Activated CD4-positive, alpha-beta T cell treated with anti-CD3 and anti-CD28 coated beads for 36 hours (primary cell): ENCODE measurements at regions not wholly inside any gene's neighbourhood (a gene's known extent, or its start where the extent isn't known, plus 50 kb on each side); places are given as distances from the start of the nearest gene placed in this dataset.

ENCODE experiments used
- ATAC-seq: fragments of 200-7000 bp; cut with Tn5 transposase; one replicate; pipeline ENCODE4 v1.10.0; 2021; ENCODE audit warnings: mild to moderate bottlenecking, moderate library complexity
- CTCF ChIA-PET: fragments of 350-600 bp; sonication (Branson Sonifier 250); formaldehyde crosslinking; loops from one replicate; lab custom pipeline; 2021; ENCODE audit warnings: antibody characterized with exemption; lab: Charles Lee
- POLR2A ChIA-PET: fragments of 350-600 bp; sonication (Branson Sonifier 250); formaldehyde crosslinking; loops from one replicate; lab custom pipeline; 2021; ENCODE audit warnings: antibody characterized with exemption, inconsistent platforms; lab: Charles Lee
- DNase-seq: peaks from one replicate; pipeline ENCODE4 v3.0.0-alpha.2; 2020
- H3K27ac Mint-ChIP-seq: one replicate; pipeline ENCODE4 v1.8.0; 2021; ENCODE audit warnings: mixed read lengths
- H3K27me3 Mint-ChIP-seq: one replicate; pipeline ENCODE4 v1.8.0; 2021; ENCODE audit warnings: mixed read lengths
- H3K36me3 Mint-ChIP-seq: one replicate; pipeline ENCODE4 v1.8.0; 2021; ENCODE audit warnings: low read depth, mixed read lengths
- H3K4me1 Mint-ChIP-seq: one replicate; pipeline ENCODE4 v1.8.0; 2021; ENCODE audit warnings: mixed read lengths
- H3K4me3 Mint-ChIP-seq: one replicate; pipeline ENCODE4 v1.8.0; 2021; ENCODE audit warnings: mild to moderate bottlenecking, moderate library complexity, mixed read lengths
- H3K9me3 Mint-ChIP-seq: one replicate; pipeline ENCODE4 v1.8.0; 2021; ENCODE audit warnings: low read depth, mixed read lengths
- intact Hi-C, 2 experiments: fragments of 100-400 bp; cut with DNase I in 1 of 2; cut with micrococcal nuclease in 1 of 2; formaldehyde crosslinking; loops; one replicate each; pipeline versions ENCODE4 v1.14.2 to v1.15.1; 2022 to 2024; cut with DNase I, micrococcal nuclease

GRCh38 chr22:49418943-49419342, 408.7 kb downstream of the BRD1 start:
- Mint-ChIP-seq H3K4me1 (no peaks in the 10 kb centered on the region), H3K9me3 (peaks cover 8% of the 10 kb centered on the region), H3K27ac (no peak overlapping the region), H3K27me3 (peaks cover 5% of the 10 kb centered on the region), H3K36me3 (no peaks in the 10 kb centered on the region), H3K4me3 (no peak overlapping the region)
- ChIA-PET POLR2A (no interaction called here), CTCF (no interaction called here)
- intact Hi-C loops, result no loop called here
- DNase-seq, result no peak
- ATAC-seq, result no peak

- peaks cover 5% of the 10 kb centered on the region for H3K27me3 Mint-ChIP-seq
- ATAC-seq (no peak), DNase-seq (no peak)
- H3K9me3 Mint-ChIP-seq, result peaks cover 8% of the 10 kb centered on the region
- H3K4me3 Mint-ChIP-seq, result no peak overlapping the region
- H3K27ac Mint-ChIP-seq, result no peak overlapping the region
- intact Hi-C loops, result no loop called here
- H3K36me3 Mint-ChIP-seq, result no peaks in the 10 kb centered on the region
- CTCF ChIA-PET, result interaction anchor here (0.6 kb wide), 1 partner anchor 443 kb away, joined by 3 read pairs; no protein-coding TSS in a partner anchor
- POLR2A ChIA-PET, result no interaction called here
- no peaks in the 10 kb centered on the region for H3K4me1 Mint-ChIP-seq
These were observed 409.3 kb downstream of the BRD1 start for GRCh38 chr22:49418341-49418894.

GRCh38 chr22:49417833-49418232, 409.8 kb downstream of the BRD1 start:
- H3K4me3 Mint-ChIP-seq, result no peak overlapping the region

GRCh38 chr22:49417326-49417725, 410.3 kb downstream of the BRD1 start:
- H3K27me3 Mint-ChIP-seq, result peaks cover 5% of the 10 kb centered on the region
- no peak for ATAC-seq
- CTCF ChIA-PET, result no interaction called here
- POLR2A ChIA-PET, result no interaction called here
- peaks cover 8% of the 10 kb centered on the region for H3K9me3 Mint-ChIP-seq
- H3K27ac Mint-ChIP-seq, result no peak overlapping the region
- intact Hi-C loops, result no loop called here
- H3K4me3 Mint-ChIP-seq, result no peak overlapping the region
- no peak for DNase-seq
- H3K36me3 Mint-ChIP-seq, result no peaks in the 10 kb centered on the region
- no peaks in the 10 kb centered on the region for H3K4me1 Mint-ChIP-seq

More at GRCh38 chr22:49417833-49418232, 409.8 kb downstream of the BRD1 start:
- no peaks in the 10 kb centered on the region for H3K36me3 Mint-ChIP-seq
- DNase-seq, result no peak
- no peak for ATAC-seq
- peaks cover 8% of the 10 kb centered on the region for H3K9me3 Mint-ChIP-seq
- H3K4me1 Mint-ChIP-seq, result no peaks in the 10 kb centered on the region
- no peak overlapping the region for H3K27ac Mint-ChIP-seq
- peaks cover 5% of the 10 kb centered on the region for H3K27me3 Mint-ChIP-seq
- CTCF ChIA-PET, result interaction anchor here (0.6 kb wide), 1 partner anchor 442 kb away, joined by 3 read pairs; no protein-coding TSS in a partner anchor
- POLR2A ChIA-PET, result no interaction called here
- intact Hi-C loops, result no loop called here

GRCh38 chr22:49415151-49415951, 412.3 kb downstream of the BRD1 start:
- POLR2A ChIA-PET, result no interaction called here

GRCh38 chr22:49413551-49413950, 414.1 kb downstream of the BRD1 start:
- H3K9me3 Mint-ChIP-seq, result peaks cover 6% of the 10 kb centered on the region
- ATAC-seq (no peak), DNase-seq (no peak)
- H3K36me3 Mint-ChIP-seq, result no peaks in the 10 kb centered on the region
- intact Hi-C loops, result no loop called here
- ChIA-PET CTCF (interaction anchor here (0.7 kb wide), 2 partner anchors 15 to 290 kb away, joined by 3 read pairs; no protein-coding TSS in a partner anchor), POLR2A (no interaction called here)
- peaks cover 7% of the 10 kb centered on the region for H3K27me3 Mint-ChIP-seq
- H3K4me3 Mint-ChIP-seq, result no peak overlapping the region
- H3K27ac Mint-ChIP-seq, result no peak overlapping the region
- no peaks in the 10 kb centered on the region for H3K4me1 Mint-ChIP-seq

More at GRCh38 chr22:49415151-49415951, 412.3 kb downstream of the BRD1 start:
- Mint-ChIP-seq H3K27me3 (peaks cover 2% of the 10 kb centered on the region), H3K9me3 (peaks cover 2% of the 10 kb centered on the region), H3K4me3 (no peak overlapping the region), H3K36me3 (no peaks in the 10 kb centered on the region), H3K27ac (no peak overlapping the region), H3K4me1 (no peaks in the 10 kb centered on the region)
- DNase-seq (no peak), ATAC-seq (no peak)
- CTCF ChIA-PET, result interaction anchor here (1.1 kb wide), 1 partner anchor 110 kb away, joined by 3 read pairs; no protein-coding TSS in a partner anchor
- intact Hi-C loops, result no loop called here

- Mint-ChIP-seq H3K4me1 (no peaks in the 10 kb centered on the region), H3K36me3 (no peaks in the 10 kb centered on the region), H3K4me3 (no peak overlapping the region), H3K9me3 (peaks cover 6% of the 10 kb centered on the region), H3K27me3 (peaks cover 7% of the 10 kb centered on the region), H3K27ac (no peak overlapping the region)
- intact Hi-C loops, result no loop called here
- ChIA-PET CTCF (interaction anchor here (0.7 kb wide), 2 partner anchors 14 to 291 kb away, joined by 3 read pairs; no protein-coding TSS in a partner anchor), POLR2A (no interaction called here)
- no peak for ATAC-seq
- DNase-seq, result no peak
These were observed 414.5 kb downstream of the BRD1 start for GRCh38 chr22:49413146-49413545.

- DNase-seq, result no peak
- Mint-ChIP-seq H3K36me3 (no peaks in the 10 kb centered on the region), H3K4me1 (no peaks in the 10 kb centered on the region), H3K27ac (no peak overlapping the region), H3K9me3 (peaks cover 6% of the 10 kb centered on the region), H3K4me3 (no peak overlapping the region), H3K27me3 (peaks cover 7% of the 10 kb centered on the region)
- intact Hi-C loops, result no loop called here
- ChIA-PET CTCF (no interaction called here), POLR2A (no interaction called here)
- no peak for ATAC-seq
These were observed 415.4 kb downstream of the BRD1 start for GRCh38 chr22:49412236-49412635.

- no peaks in the 10 kb centered on the region for H3K36me3 Mint-ChIP-seq
- H3K4me1 Mint-ChIP-seq, result no peaks in the 10 kb centered on the region
- H3K4me3 Mint-ChIP-seq, result no peak overlapping the region
- peaks cover 10% of the 10 kb centered on the region for H3K27me3 Mint-ChIP-seq
- ATAC-seq (no peak), DNase-seq (no peak)
- CTCF ChIA-PET, result no interaction called here
- POLR2A ChIA-PET, result no interaction called here
- peaks cover 6% of the 10 kb centered on the region for H3K9me3 Mint-ChIP-seq
- no peak overlapping the region for H3K27ac Mint-ChIP-seq
- intact Hi-C loops, result no loop called here
These were observed 416.4 kb downstream of the BRD1 start for GRCh38 chr22:49411236-49411635.

GRCh38 chr22:49408102-49408836, 419.4 kb downstream of the BRD1 start:
- no peak overlapping the region for H3K27ac Mint-ChIP-seq
- DNase-seq (no peak), ATAC-seq (no peak)
- no peaks in the 10 kb centered on the region for H3K4me1 Mint-ChIP-seq
- H3K9me3 Mint-ChIP-seq, result peaks cover 6% of the 10 kb centered on the region
- H3K27me3 Mint-ChIP-seq, result peaks cover 17% of the 10 kb centered on the region
- POLR2A ChIA-PET, result no interaction called here
- CTCF ChIA-PET, result no interaction called here
- intact Hi-C loops, result no loop called here
- H3K36me3 Mint-ChIP-seq, result no peaks in the 10 kb centered on the region
- H3K4me3 Mint-ChIP-seq, result no peak overlapping the region

- Mint-ChIP-seq H3K4me3 (no peak overlapping the region), H3K36me3 (no peaks in the 10 kb centered on the region), H3K27ac (no peak overlapping the region), H3K27me3 (peaks cover 19% of the 10 kb centered on the region), H3K4me1 (no peaks in the 10 kb centered on the region), H3K9me3 (peaks cover 6% of the 10 kb centered on the region)
- DNase-seq, result no peak
- intact Hi-C loops, result no loop called here
- no peak for ATAC-seq
- POLR2A ChIA-PET, result no interaction called here
- CTCF ChIA-PET, result no interaction called here
These were observed 420.6 kb downstream of the BRD1 start for GRCh38 chr22:49406879-49407587.
